IMR-90 (cell line): ENCODE measurements at regions not wholly inside any gene's neighbourhood (a gene's known extent, or its start where the extent isn't known, plus 50 kb on each side); places are given as distances from the start of the nearest gene placed in this dataset.
"Not testable (repeated sequence)": the region's sequence is repeated elsewhere in the genome, so short reads cannot be mapped to it uniquely, and the experiment has no call there.

Experiments
- ATAC-seq: fragments of 200-7000 bp; cut with Tn5 transposase; 2 replicates; pipeline ENCODE4 v1.9.1; 2020; ENCODE audit warnings: low read depth, mild to moderate bottlenecking, moderate library complexity
- BruUV-seq: library from RNA; stranded (reverse); fragments of 400-500 nt; replicated peaks from 2 replicates; lab custom pipeline; 2021; lab: Mats Ljungman, UMichigan
- CTCF ChIA-PET: fragments of 300-600 bp; formaldehyde crosslinking; extraction: SDS; loops from one replicate; lab custom pipeline; 2021; ENCODE audit warnings: antibody characterized with exemption; lab: Yijun Ruan, JAX
- POLR2A ChIA-PET: fragments of 300-600 bp; sonication (Branson Sonifier 250); formaldehyde crosslinking; loops from one replicate; lab custom pipeline; 2022; ENCODE audit warnings: antibody characterized with exemption; ENCODE audit not compliant: unreplicated experiment; lab: Charles Lee
- DNase-seq: peaks from one replicate; pipeline ENCODE4 v3.0.0; 2013
- H2AFZ ChIP-seq: replicated peaks from 2 replicates; pipeline ENCODE3; 2013; ENCODE audit warnings: low read length, mild to moderate bottlenecking; ENCODE audit not compliant: poor library complexity
- H2AK5ac ChIP-seq: 2 replicates; pipeline ENCODE4 v1.6.1; 2013; ENCODE audit warnings: low read depth, low read length, inconsistent platforms
- H2AK9ac ChIP-seq: replicated peaks from 2 replicates; pipeline ENCODE3; 2013; ENCODE audit warnings: mild to moderate bottlenecking, low read depth, low read length, moderate library complexity; ENCODE audit not compliant: poor library complexity
- H2BK120ac ChIP-seq: 2 replicates; pipeline ENCODE4 v1.6.1; 2013; ENCODE audit warnings: low read depth, low read length, inconsistent platforms
- H2BK15ac ChIP-seq: 3 replicates; pipeline ENCODE4 v1.6.1; 2013; ENCODE audit warnings: low read depth, low read length, inconsistent platforms
- H2BK20ac ChIP-seq: 2 replicates; pipeline ENCODE4 v1.6.1; 2013; ENCODE audit warnings: low read depth, mild to moderate bottlenecking, inconsistent platforms, low read length, moderate library complexity
- H2BK5ac ChIP-seq: 2 replicates; pipeline ENCODE4 v1.6.1; 2013; ENCODE audit warnings: mild to moderate bottlenecking, low read depth, low read length, inconsistent platforms; ENCODE audit not compliant: poor library complexity, severe bottlenecking
- H3K14ac ChIP-seq: replicated peaks from 2 replicates; pipeline ENCODE4 v1.6.1; 2013; ENCODE audit warnings: low read depth, low read length, inconsistent platforms
- H3K18ac ChIP-seq: 2 replicates; pipeline ENCODE4 v1.6.1; 2013; ENCODE audit warnings: low read depth, low read length, control low read depth
- H3K23ac ChIP-seq: 2 replicates; pipeline ENCODE4 v1.6.1; 2013; ENCODE audit warnings: low read depth, low read length, inconsistent platforms
- H3K27ac ChIP-seq: 2 replicates; pipeline ENCODE4 v1.5.1; 2013; ENCODE audit warnings: mild to moderate bottlenecking, control low read depth, low read length; ENCODE audit not compliant: insufficient read depth
- H3K27me3 ChIP-seq: 2 replicates; pipeline ENCODE4 v1.6.1; 2013; ENCODE audit warnings: low read length; ENCODE audit not compliant: control insufficient read depth, insufficient read depth
- H3K36me3 ChIP-seq: 2 replicates; pipeline ENCODE4 v1.6.1; 2013; ENCODE audit warnings: low read length, mixed read lengths; ENCODE audit not compliant: control insufficient read depth, insufficient read depth
- H3K4ac ChIP-seq: 2 replicates; pipeline ENCODE4 v1.6.1; 2013; ENCODE audit warnings: low read depth, low read length, inconsistent platforms
- H3K4me1 ChIP-seq: 2 replicates; pipeline ENCODE4 v1.6.1; 2013; ENCODE audit warnings: low read length, mixed read lengths; ENCODE audit not compliant: control insufficient read depth, insufficient read depth
- H3K4me2 ChIP-seq: 2 replicates; pipeline ENCODE4 v1.6.1; 2013; ENCODE audit warnings: low read depth, mild to moderate bottlenecking, control low read depth, low read length, moderate library complexity
- H3K4me3 ChIP-seq: 2 replicates; pipeline ENCODE4 v1.5.1; 2013; ENCODE audit warnings: low read depth, mild to moderate bottlenecking, control low read depth, low read length, moderate library complexity; ENCODE audit not compliant: insufficient read depth
- H3K56ac ChIP-seq: 2 replicates; pipeline ENCODE4 v1.6.1; 2013; ENCODE audit warnings: low read length, inconsistent platforms; ENCODE audit not compliant: insufficient read depth; ENCODE audit errors: extremely low read depth
- H3K79me1 ChIP-seq, 2 experiments: 2 replicates each; pipeline ENCODE4 v1.6.1; 2013; ENCODE audit warnings: low read length in 2 of 2, inconsistent platforms in 1 of 2, low read depth in 1 of 2
- H3K9ac ChIP-seq: 2 replicates; pipeline ENCODE4 v1.6.1; 2013; ENCODE audit warnings: low read depth, low read length, control low read depth
- H3K9me1 ChIP-seq: 2 replicates; pipeline ENCODE4 v1.6.1; 2013; ENCODE audit warnings: low read length, inconsistent platforms; ENCODE audit not compliant: insufficient read depth
- H3K9me3 ChIP-seq: 2 replicates; pipeline ENCODE4 v1.6.1; 2013; ENCODE audit warnings: low read length; ENCODE audit not compliant: control insufficient read depth, insufficient read depth
- H4K20me1 ChIP-seq: 2 replicates; pipeline ENCODE4 v1.6.1; 2013; ENCODE audit warnings: low read length, inconsistent platforms; ENCODE audit not compliant: insufficient read depth
- H4K5ac ChIP-seq: 2 replicates; pipeline ENCODE4 v1.6.1; 2013; ENCODE audit warnings: mild to moderate bottlenecking, low read depth, low read length, control low read depth
- H4K8ac ChIP-seq, 2 experiments: 2 replicates each; pipeline ENCODE4 v1.6.1; 2013; ENCODE audit warnings: low read depth in 2 of 2, low read length in 2 of 2, control low read depth in 1 of 2, inconsistent platforms in 1 of 2
- H4K91ac ChIP-seq: 2 replicates; pipeline ENCODE4 v1.6.1; 2013; ENCODE audit warnings: low read depth, low read length, inconsistent platforms; ENCODE audit not compliant: insufficient read depth
- WGBS, 2 experiments: methylation state at CpG; one replicate each; pipeline versions ENCODE4 v1.1.5 to v1.1.7; 2013; ENCODE audit warnings: missing lambda C conversion rate in 2 of 2; ENCODE audit not compliant: insufficient read length in 1 of 2; ENCODE audit errors: extremely low coverage in 2 of 2; 5-methylcytosine and 5-hydroxymethylcytosine counted together
- dilution Hi-C: fragments of 300-500 bp; cut with HindIII; formaldehyde crosslinking; loops from one replicate; pipeline ENCODE4 v1.14.3; 2018; ENCODE audit warnings: low sequenced_read_pairs; ENCODE audit not compliant: unreplicated experiment
- in situ Hi-C: fragments of 300-500 bp; cut with MboI; formaldehyde crosslinking; loops from 3 replicates; pipeline ENCODE4 v1.14.3; 2019; ENCODE audit warnings: low sequenced_read_pairs, inconsistent platforms, mixed read lengths
- intact Hi-C: fragments of 100-400 bp; cut with micrococcal nuclease; formaldehyde crosslinking; loops from 2 replicates; pipeline ENCODE4 v1.10.0; 2022

DNA sequence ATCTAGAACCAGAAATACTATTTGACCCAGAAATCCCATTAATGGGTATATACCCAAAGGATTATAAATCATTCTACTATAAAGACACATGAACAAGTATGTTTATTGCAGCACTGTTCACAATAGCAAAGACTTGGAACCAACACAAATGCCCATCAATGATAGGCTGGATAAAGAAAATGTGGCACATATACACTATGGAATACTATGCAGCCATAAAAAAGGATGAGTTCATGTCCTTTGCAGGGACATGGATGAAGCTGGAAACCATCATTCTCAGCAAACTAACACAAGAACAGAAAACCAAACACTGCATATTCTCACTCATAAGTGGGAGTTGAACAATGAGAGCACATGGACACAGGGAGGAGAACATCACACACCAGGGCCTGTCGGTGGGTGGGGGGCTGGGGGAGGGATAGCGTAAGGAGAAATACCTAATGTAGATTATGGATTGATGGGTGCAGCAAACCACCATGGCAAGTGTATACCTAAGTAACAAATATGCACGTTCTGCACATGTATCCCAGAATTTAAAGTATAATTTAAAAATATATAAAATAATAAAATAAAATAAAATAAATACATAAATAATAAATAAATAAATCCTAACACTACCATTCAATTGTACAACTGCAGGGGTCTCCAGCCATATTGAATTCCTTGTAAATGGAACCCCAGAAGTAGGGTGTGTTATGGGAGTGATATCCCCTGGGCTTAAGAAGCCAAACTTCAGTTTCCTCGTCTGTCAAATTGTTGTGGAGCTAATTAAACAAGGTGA lies 122.4 kb upstream of the CD82 start:
- H3K4me1 ChIP-seq, CTCF ChIA-PET, ATAC-seq, H3K79me1 ChIP-seq, H3K23ac ChIP-seq, DNase-seq, H3K4me3 ChIP-seq, in situ Hi-C loops, H4K91ac ChIP-seq, H2BK15ac ChIP-seq, H2AK5ac ChIP-seq, H3K14ac ChIP-seq, H3K9ac ChIP-seq, H3K27me3 ChIP-seq, H3K4ac ChIP-seq, H3K9me3 ChIP-seq, BruUV-seq, H4K5ac ChIP-seq, POLR2A ChIA-PET, H4K20me1 ChIP-seq, H3K27ac ChIP-seq, H4K8ac ChIP-seq, H2AFZ ChIP-seq, H2BK20ac ChIP-seq, H3K36me3 ChIP-seq, H2BK5ac ChIP-seq, H3K9me1 ChIP-seq, H2AK9ac ChIP-seq, H3K4me2 ChIP-seq, intact Hi-C loops, H3K18ac ChIP-seq, H2BK120ac ChIP-seq, dilution Hi-C loops, H3K56ac ChIP-seq: not testable (repeated sequence)
- no CpG with 5 or more reads among the region's 4 CpGs for WGBS, 2 experiments
